ENCODE measurements at regions not wholly inside any gene's neighbourhood (a gene's known extent, or its start where the extent isn't known, plus 50 kb on each side); places are given as distances from the start of the nearest gene placed in this dataset.
"Not testable (repeated sequence)": the region's sequence is repeated elsewhere in the genome, so short reads cannot be mapped to it uniquely, and the experiment has no call there.

GRCh38 chr4:159926871-159927270 lies 824.0 kb downstream of the RAPGEF2 start:
- DNase-seq (ENCODE audit: low read depth, low spot score): no peak
- BruUV-seq (replicated peaks): no TSS peak
- POLR2A ChIA-PET: no interaction called here
- CTCF ChIA-PET: no interaction called here
- no peak for ATAC-seq
- H3K9me3 ChIP-seq (ENCODE audit: control insufficient read depth, insufficient read depth, low read depth, low read length): no peaks in the 10 kb centered on the region
- no peaks in the 10 kb centered on the region; the same call in 1 of the 2 replicates for H3K36me3 ChIP-seq (ENCODE audit: control insufficient read depth, insufficient read depth, low read length)
- H3K4me3 ChIP-seq (ENCODE audit: low read depth in 2 of 2, low read length in 2 of 2): no peak overlapping the region
- H3K4me1 ChIP-seq (ENCODE audit: control insufficient read depth, insufficient read depth, low read length): no peaks in the 10 kb centered on the region
- intact Hi-C loops (cut with micrococcal nuclease; ENCODE audit: unreplicated experiment): no loop called here
- TF ChIP-seq POLR2AphosphoS5 (IDR thresholded peaks at IDR 0.05; ENCODE audit: low read depth, low read length) (no peak), SIN3A (IDR thresholded peaks at IDR 0.05; ENCODE audit: borderline replicate concordance, insufficient read depth, low read depth, low read length) (no peak), TCF7L2 (IDR thresholded peaks at IDR 0.05; ENCODE audit: low read depth, low read length) (no peak), CTCF (IDR thresholded peaks at IDR 0.05) (no peak), REST (IDR thresholded peaks at IDR 0.05; ENCODE audit: insufficient read depth in 1 of 2, low read depth in 2 of 2, low read length in 1 of 2) (no peak)
- in situ Hi-C loops (cut with HindIII; ENCODE audit: low pct_unique_long_range_greater_than_20kb, low sequenced_read_pairs): no loop called here
- H3K27me3 ChIP-seq (ENCODE audit: control insufficient read depth, insufficient read depth, low read length): no peaks in the 10 kb centered on the region
- H3K27ac ChIP-seq (ENCODE audit: low read length): no peak overlapping the region

GRCh38 chr4:159927781-159928180 lies 824.9 kb downstream of the RAPGEF2 start:
- CTCF ChIA-PET: no interaction called here
- no peak overlapping the region for H3K27ac ChIP-seq (ENCODE audit: low read length)
- POLR2A ChIA-PET: no interaction called here
- intact Hi-C loops (cut with micrococcal nuclease; ENCODE audit: unreplicated experiment): no loop called here
- no peaks in the 10 kb centered on the region for H3K27me3 ChIP-seq (ENCODE audit: control insufficient read depth, insufficient read depth, low read length)
- no peak for TF ChIP-seq TCF7L2 (IDR thresholded peaks at IDR 0.05; ENCODE audit: low read depth, low read length)
- no peak for TF ChIP-seq SIN3A (IDR thresholded peaks at IDR 0.05; ENCODE audit: borderline replicate concordance, insufficient read depth, low read depth, low read length)
- no peak for TF ChIP-seq POLR2AphosphoS5 (IDR thresholded peaks at IDR 0.05; ENCODE audit: low read depth, low read length)
- TF ChIP-seq CTCF (IDR thresholded peaks at IDR 0.05): no peak
- no peak for TF ChIP-seq REST (IDR thresholded peaks at IDR 0.05; ENCODE audit: insufficient read depth in 1 of 2, low read depth in 2 of 2, low read length in 1 of 2)
- no peaks in the 10 kb centered on the region for H3K4me1 ChIP-seq (ENCODE audit: control insufficient read depth, insufficient read depth, low read length)
- H3K4me3 ChIP-seq (ENCODE audit: low read depth in 2 of 2, low read length in 2 of 2): no peak overlapping the region
- H3K9me3 ChIP-seq (ENCODE audit: control insufficient read depth, insufficient read depth, low read depth, low read length): no peaks in the 10 kb centered on the region
- no peaks in the 10 kb centered on the region; the same call in 1 of the 2 replicates for H3K36me3 ChIP-seq (ENCODE audit: control insufficient read depth, insufficient read depth, low read length)
- ATAC-seq (no peak), DNase-seq (ENCODE audit: low read depth, low spot score) (no peak)
- in situ Hi-C loops (cut with HindIII; ENCODE audit: low pct_unique_long_range_greater_than_20kb, low sequenced_read_pairs): no loop called here
- BruUV-seq (replicated peaks): no TSS peak

- ATAC-seq; DNase-seq (ENCODE audit: low read depth, low spot score); BruUV-seq (replicated peaks); POLR2A ChIA-PET; intact Hi-C loops (cut with micrococcal nuclease; ENCODE audit: unreplicated experiment); in situ Hi-C loops (cut with HindIII; ENCODE audit: low pct_unique_long_range_greater_than_20kb, low sequenced_read_pairs); H3K27ac ChIP-seq (ENCODE audit: low read length); H3K27me3 ChIP-seq (ENCODE audit: control insufficient read depth, insufficient read depth, low read length); H3K9me3 ChIP-seq (ENCODE audit: control insufficient read depth, insufficient read depth, low read depth, low read length); CTCF ChIA-PET; H3K4me1 ChIP-seq (ENCODE audit: control insufficient read depth, insufficient read depth, low read length); H3K4me3 ChIP-seq (ENCODE audit: low read depth in 2 of 2, low read length in 2 of 2); H3K36me3 ChIP-seq (ENCODE audit: control insufficient read depth, insufficient read depth, low read length): not testable (repeated sequence)
Observed at GRCh38 chr4:159934602-159935001, 831.7 kb downstream of the RAPGEF2 start.

Measured in Panc1 (cell line).